ENCODE measurements at regions not wholly inside any gene's neighbourhood (a gene's known extent, or its start where the extent isn't known, plus 50 kb on each side); places are given as distances from the start of the nearest gene placed in this dataset.

DNA sequence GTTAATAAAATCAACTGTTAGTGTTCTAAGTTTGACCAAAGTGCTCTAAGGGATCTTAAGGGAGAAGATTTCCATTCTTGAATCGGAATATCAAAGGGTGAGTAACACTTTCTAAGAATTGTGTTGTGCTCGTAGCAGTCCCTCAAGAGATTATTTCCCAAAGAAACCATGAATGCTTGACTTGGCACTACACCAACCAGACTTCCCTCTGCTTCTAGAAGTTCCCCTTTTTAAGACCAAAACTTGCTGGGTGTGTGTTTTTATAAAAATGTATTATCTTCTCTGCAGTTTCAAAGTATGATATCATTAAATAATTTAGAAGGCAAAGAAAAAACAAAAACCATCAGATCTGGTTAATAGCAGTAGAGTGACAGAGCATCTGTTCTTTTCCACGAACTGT is 522.0 kb upstream of the FAM98A start:
- no TSS peak for BruUV-seq (replicated peaks)
- no peak overlapping the region for H3K9ac ChIP-seq (ENCODE audit: control insufficient read depth, insufficient read depth, low read length)
- no peaks in the 10 kb centered on the region for H3K36me3 ChIP-seq (ENCODE audit: control insufficient read depth in 2 of 2, insufficient read depth in 2 of 2, low read length in 1 of 2)
- no peaks in the 10 kb centered on the region for H3K27me3 ChIP-seq (replicated peaks in 1 of 2; ENCODE audit: control insufficient read depth in 2 of 2, insufficient read depth in 2 of 2, low read length in 1 of 2)
- ChIA-PET POLR2A (no interaction called here), SMC1A (ENCODE audit: uncharacterized antibody, unreplicated experiment) (no interaction called here), RAD21 (ENCODE audit: unreplicated experiment) (no interaction called here), CTCF (no interaction called here)
- FAIRE-seq (no peak), ATAC-seq (no peak), DNase-seq (ENCODE audit: low read depth, low spot score) (no peak)
- H2AFZ ChIP-seq (ENCODE audit: control insufficient read depth, low read depth, low read length): no peak overlapping the region
- H3K9me3 ChIP-seq (replicated peaks; ENCODE audit: control insufficient read depth, insufficient read depth, low read length): no peaks in the 10 kb centered on the region
- no peak overlapping the region for H3K4me2 ChIP-seq (ENCODE audit: control insufficient read depth, insufficient read depth)
- in situ Hi-C loops (cut with MboI): no loop called here
- no peaks in the 10 kb centered on the region for H4K20me1 ChIP-seq (ENCODE audit: control insufficient read depth, insufficient read depth)
- intact Hi-C loops (cut with micrococcal nuclease; ENCODE audit: unreplicated experiment): no loop called here
- H3K4me1 ChIP-seq (ENCODE audit: control insufficient read depth, insufficient read depth, low read length): no peaks in the 10 kb centered on the region
- H3K4me3 ChIP-seq: no peak overlapping the region
- no peak overlapping the region for H3K27ac ChIP-seq (ENCODE audit: control insufficient read depth, insufficient read depth)
- no peaks in the 10 kb centered on the region for H3K79me2 ChIP-seq (ENCODE audit: control insufficient read depth, insufficient read depth, low read length)
- TF ChIP-seq PML (IDR thresholded peaks at IDR 0.05; ENCODE audit: low read length): no peak
- TF ChIP-seq KAT2A (conservative IDR thresholded peaks at IDR 0.05; ENCODE audit: control insufficient read depth, low read depth, low read length): no peak
- no peak for TF ChIP-seq PAX5 (IDR thresholded peaks at IDR 0.05; ENCODE audit: borderline replicate concordance, low read depth, low read length)
- no peak for TF ChIP-seq YBX1 (IDR thresholded peaks at IDR 0.05)
- no peak for TF ChIP-seq POLR2A (IDR thresholded peaks at IDR 0.05; ENCODE audit: low read depth, low read length)
- TF ChIP-seq, protein P1, sequence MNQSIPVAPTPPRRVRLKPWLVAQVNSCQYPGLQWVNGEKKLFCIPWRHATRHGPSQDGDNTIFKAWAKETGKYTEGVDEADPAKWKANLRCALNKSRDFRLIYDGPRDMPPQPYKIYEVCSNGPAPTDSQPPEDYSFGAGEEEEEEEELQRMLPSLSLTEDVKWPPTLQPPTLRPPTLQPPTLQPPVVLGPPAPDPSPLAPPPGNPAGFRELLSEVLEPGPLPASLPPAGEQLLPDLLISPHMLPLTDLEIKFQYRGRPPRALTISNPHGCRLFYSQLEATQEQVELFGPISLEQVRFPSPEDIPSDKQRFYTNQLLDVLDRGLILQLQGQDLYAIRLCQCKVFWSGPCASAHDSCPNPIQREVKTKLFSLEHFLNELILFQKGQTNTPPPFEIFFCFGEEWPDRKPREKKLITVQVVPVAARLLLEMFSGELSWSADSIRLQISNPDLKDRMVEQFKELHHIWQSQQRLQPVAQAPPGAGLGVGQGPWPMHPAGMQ (IDR thresholded peaks at IDR 0.05; ENCODE audit: borderline replicate concordance): no peak
- TF ChIP-seq MXI1 (IDR thresholded peaks at IDR 0.05; ENCODE audit: low read depth, low read length): no peak
- WGBS (ENCODE audit: insufficient coverage, insufficient replicate concordance, low lambda C conversion rate, missing lambda C conversion rate): 18% methylated on average over 3 of the region's 3 CpGs

GRCh38 chr2:34115076-34115475 is 516.0 kb upstream of the FAM98A start:
- Histone ChIP-seq H2AFZ (ENCODE audit: control insufficient read depth, low read depth, low read length) (no peak overlapping the region), H3K27ac (ENCODE audit: control insufficient read depth, insufficient read depth) (no peak overlapping the region), H3K36me3 (ENCODE audit: control insufficient read depth in 2 of 2, insufficient read depth in 2 of 2, low read length in 1 of 2) (no peaks in the 10 kb centered on the region), H3K9ac (ENCODE audit: control insufficient read depth, insufficient read depth, low read length) (no peak overlapping the region), H3K4me1 (ENCODE audit: control insufficient read depth, insufficient read depth, low read length) (no peaks in the 10 kb centered on the region), H3K27me3 (replicated peaks in 1 of 2; ENCODE audit: control insufficient read depth in 2 of 2, insufficient read depth in 2 of 2, low read length in 1 of 2) (no peaks in the 10 kb centered on the region), H4K20me1 (ENCODE audit: control insufficient read depth, insufficient read depth) (no peaks in the 10 kb centered on the region), H3K4me3 (no peak overlapping the region), H3K79me2 (ENCODE audit: control insufficient read depth, insufficient read depth, low read length) (no peaks in the 10 kb centered on the region), H3K9me3 (replicated peaks; ENCODE audit: control insufficient read depth, insufficient read depth, low read length) (no peaks in the 10 kb centered on the region), H3K4me2 (ENCODE audit: control insufficient read depth, insufficient read depth) (no peak overlapping the region)
- no TSS peak for BruUV-seq (replicated peaks)
- in situ Hi-C loops (cut with MboI): no loop called here
- FAIRE-seq: no peak
- CTCF ChIA-PET: no interaction called here
- SMC1A ChIA-PET (ENCODE audit: uncharacterized antibody, unreplicated experiment): no interaction called here
- POLR2A ChIA-PET: no interaction called here
- 60% methylated on average over 1 of the region's 1 CpG for WGBS (ENCODE audit: insufficient coverage, insufficient replicate concordance, low lambda C conversion rate, missing lambda C conversion rate)
- TF ChIP-seq SUPT20H (IDR thresholded peaks at IDR 0.05; ENCODE audit: borderline replicate concordance, control insufficient read depth, low read depth, low read length) (no peak), YBX1 (IDR thresholded peaks at IDR 0.05) (no peak), WRNIP1 (IDR thresholded peaks at IDR 0.05; ENCODE audit: borderline replicate concordance, low read depth, low read length) (no peak), ZNF622 (IDR thresholded peaks at IDR 0.05) (no peak), YY1 (IDR thresholded peaks at IDR 0.05; ENCODE audit: low read depth, low read length) (no peak), POLR2AphosphoS2 (IDR thresholded peaks at IDR 0.05; ENCODE audit: low read depth, low read length) (no peak), SUZ12 (IDR thresholded peaks at IDR 0.05; ENCODE audit: unreplicated experiment) (no peak), FOS (IDR thresholded peaks at IDR 0.05; ENCODE audit: borderline replicate concordance, extremely low read depth, insufficient read length) (no peak), MTA3 (IDR thresholded peaks at IDR 0.05; ENCODE audit: borderline replicate concordance, low read length) (no peak), MEF2B (IDR thresholded peaks at IDR 0.05; ENCODE audit: partially characterized antibody, poor library complexity, severe bottlenecking) (no peak), JUNB (IDR thresholded peaks at IDR 0.05) (no peak)
- RAD21 ChIA-PET (ENCODE audit: unreplicated experiment): no interaction called here
- intact Hi-C loops (cut with micrococcal nuclease; ENCODE audit: unreplicated experiment): no loop called here
- no peak for DNase-seq (ENCODE audit: low read depth, low spot score)
- ATAC-seq: no peak

All from GM12878 (cell line).